HG03354 (cell line): ENCODE measurements at regions not wholly inside any gene's neighbourhood (a gene's known extent, or its start where the extent isn't known, plus 50 kb on each side); places are given as distances from the start of the nearest gene placed in this dataset.
"Not testable (repeated sequence)": the region's sequence is repeated elsewhere in the genome, so short reads cannot be mapped to it uniquely, and the experiment has no call there.

Source experiments
- ATAC-seq: cut with Tn5 transposase; IDR thresholded peaks from one replicate; pipeline ENCODE4 v1.9.1; 2021; ENCODE audit warnings: mild to moderate bottlenecking; ENCODE audit not compliant: unreplicated experiment, poor library complexity, severe bottlenecking

DNA sequence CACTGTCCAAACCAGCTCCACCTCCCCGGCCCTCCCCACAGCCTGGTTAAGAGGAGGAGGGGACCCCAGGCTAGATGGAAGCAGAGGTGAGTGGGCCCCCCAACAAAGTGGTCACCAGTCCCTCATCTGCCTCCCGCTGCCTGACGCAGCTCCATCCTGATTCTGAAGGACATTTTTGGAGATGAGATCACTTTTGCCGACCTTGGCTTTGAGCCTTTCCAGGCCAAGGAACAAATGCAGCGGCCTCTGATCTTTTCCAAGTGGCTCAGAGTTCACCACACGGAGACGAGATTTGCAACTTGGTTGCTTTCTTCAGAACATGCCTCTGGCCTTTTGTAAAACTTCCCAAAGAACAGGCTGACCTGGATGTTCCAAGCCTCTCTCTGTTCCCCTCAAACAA lies 223.1 kb downstream of the NPHP4 start:
- no peak for ATAC-seq

DNA sequence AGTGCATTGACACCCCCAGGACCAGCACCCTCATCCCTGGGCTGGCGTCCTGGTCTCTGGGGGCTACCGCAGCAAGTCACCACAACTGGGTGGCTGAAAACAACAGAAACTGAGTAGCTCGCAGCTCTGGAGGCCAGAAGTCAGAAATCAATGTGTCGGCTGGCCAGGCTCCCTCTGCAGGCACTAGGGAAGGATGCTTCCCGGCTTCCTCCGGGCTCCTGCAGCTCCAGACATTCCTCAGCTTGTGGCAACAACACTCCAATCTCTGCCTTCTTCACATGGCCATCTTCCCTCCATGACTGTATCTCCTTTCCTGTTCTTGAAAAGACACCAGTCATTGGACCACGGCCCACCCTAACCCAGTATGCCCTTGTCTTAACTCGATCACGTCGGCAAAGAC lies 224.2 kb downstream of the NPHP4 start:
- ATAC-seq = no peak

DNA sequence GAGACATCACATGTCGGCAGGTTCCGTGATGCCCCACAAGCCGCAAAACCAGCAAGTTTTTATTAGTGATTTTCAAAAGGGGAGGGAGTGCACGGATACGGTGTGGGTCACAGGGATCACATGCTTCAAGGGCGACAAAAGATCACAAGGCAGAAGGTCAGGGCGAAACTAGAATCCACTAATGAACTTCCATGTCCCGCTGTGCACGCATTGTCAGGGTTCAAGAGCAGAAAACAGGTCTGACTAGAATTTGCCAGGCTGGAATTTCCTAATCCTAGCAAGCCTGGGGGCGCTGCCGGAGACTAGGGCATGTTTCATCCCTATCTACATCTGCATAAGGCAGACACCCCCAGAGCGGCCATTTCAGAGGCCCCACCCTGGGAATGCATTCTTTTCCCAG lies 225.2 kb downstream of the NPHP4 start:
- ATAC-seq = not testable (repeated sequence)

DNA sequence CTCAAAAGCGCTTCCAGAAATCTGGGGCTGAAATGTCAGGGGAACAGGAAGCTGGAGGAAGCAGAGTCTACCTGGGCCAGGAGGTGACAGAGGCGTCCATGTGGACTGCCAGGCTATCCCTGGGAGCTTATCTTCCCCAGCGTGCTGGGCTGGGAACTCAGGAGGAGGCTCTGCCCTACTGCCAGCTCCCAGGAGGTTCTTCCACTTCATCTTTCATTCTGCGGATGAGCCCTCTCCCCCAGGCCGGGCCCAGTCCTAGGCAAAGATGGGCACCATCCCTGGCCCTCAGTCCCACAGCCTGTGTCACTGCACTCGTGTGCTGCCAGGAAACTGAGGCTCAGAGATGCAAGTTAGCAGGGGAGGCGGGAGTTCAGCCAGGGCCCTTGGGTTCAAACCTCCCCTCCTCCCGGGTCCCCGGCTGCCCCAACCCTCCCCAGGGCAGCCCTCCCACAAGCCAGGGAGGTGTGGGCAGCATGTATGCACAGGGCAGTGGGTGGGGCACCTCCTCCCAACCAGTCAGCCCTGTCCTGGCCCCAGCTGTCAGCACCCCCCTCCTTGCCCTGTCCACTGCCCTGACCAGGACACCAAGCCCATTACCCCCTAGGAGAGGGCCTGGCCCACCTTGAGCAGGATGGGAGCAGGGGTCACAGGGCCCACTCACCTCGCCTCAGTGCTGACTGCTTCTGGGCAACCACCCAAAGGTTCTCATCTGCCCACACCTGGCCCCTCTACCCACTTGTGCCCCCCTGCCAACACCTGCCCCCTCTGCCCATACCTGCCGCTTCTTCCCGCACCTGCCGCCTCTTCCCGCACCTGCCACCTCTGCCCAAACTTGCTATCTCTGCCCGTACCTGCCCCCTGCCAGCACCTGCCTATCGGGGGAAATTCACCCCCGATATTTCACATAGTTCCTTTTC lies 226.0 kb downstream of the NPHP4 start:
- ATAC-seq = no peak

DNA sequence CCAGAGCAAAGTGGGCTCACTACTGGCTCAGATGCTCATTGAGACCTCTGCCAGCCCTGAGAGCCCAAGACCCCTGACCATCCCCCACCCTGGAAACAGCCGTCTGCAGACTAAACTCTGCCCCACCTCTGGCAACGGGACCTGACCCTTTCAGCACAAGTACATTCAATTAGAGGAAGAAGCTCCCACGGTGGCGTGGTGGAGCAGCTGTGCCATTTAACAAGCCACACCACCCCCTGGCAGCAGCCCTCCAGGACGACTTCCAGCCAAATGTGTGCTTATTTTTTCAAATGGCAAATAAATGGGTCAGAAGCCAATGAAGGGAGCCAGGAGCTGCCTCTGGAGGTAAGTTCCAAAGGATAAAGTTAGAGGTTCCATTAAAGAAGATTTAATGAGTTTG lies 226.7 kb downstream of the NPHP4 start:
- ATAC-seq = no peak

DNA sequence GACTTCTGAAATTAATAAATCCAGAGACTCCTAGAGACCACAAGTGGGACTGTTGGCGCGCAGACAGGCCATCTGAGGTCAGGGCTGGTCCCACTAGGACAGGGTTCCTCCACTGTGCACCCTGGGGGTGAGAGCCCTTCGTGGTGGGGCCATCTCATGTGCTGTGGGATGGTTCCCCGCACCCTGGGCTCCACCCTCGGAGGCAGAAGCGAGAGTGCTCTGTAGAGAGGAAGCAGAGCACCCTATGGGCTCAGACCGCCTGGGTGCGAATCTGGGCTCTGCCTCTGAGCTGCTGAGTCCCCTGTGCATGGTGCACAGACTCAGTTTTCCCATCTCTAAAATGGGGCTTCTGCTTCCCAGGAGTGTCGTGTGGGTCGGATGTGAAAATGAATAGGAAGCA lies 227.3 kb downstream of the NPHP4 start:
- no peak for ATAC-seq

DNA sequence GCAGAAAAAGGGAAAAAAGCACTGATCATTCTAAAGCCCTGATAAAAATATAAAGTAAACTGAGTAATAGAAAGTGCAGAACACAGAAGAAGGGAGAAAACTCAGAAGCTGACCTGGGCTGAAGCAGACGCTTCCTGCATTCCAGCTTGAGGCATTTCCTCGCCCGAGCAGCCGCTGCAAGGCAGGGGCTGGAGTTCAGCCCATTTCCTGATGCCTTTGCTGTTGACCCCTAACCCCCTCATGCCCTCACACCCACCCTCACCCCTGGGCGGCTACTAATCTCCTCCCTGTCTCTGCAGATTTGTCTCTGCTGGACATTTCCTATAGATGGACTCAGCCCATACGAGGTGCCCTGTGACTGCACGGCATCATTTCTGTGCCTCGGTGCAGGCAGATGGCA lies 227.8 kb downstream of the NPHP4 start:
- ATAC-seq = no peak

DNA sequence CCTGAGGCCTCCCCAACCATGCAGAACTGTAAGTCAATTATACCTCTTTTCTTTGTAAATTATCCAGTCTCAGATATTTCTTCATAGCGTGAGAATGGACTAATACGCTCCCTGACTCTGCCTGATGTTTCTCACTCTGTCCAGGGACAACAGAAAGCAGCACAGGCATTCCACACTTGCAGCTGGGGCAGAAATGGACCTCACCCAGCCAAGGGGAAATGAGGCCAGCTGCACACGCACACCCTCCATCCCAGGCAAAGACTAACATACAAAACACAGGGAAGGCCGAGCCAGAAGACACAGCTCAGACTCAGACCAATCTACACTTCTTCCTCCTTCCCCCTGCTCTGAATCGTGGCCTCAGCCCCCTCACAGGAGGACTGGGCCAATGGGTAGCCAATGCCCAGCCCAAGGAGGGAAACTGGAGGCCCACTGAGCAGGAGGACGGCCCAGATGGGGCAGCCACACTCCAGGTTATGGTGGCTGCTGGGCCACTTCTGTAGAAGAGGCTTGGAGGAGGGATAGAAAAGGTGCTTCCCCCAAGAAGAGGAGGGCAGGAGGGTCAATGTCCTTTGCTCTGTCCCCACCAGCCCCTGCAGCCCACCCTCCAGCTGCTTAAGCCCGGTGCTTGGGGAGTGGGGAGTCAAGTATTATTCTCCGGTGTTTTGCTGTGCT lies 228.4 kb downstream of the NPHP4 start:
- no peak for ATAC-seq

DNA sequence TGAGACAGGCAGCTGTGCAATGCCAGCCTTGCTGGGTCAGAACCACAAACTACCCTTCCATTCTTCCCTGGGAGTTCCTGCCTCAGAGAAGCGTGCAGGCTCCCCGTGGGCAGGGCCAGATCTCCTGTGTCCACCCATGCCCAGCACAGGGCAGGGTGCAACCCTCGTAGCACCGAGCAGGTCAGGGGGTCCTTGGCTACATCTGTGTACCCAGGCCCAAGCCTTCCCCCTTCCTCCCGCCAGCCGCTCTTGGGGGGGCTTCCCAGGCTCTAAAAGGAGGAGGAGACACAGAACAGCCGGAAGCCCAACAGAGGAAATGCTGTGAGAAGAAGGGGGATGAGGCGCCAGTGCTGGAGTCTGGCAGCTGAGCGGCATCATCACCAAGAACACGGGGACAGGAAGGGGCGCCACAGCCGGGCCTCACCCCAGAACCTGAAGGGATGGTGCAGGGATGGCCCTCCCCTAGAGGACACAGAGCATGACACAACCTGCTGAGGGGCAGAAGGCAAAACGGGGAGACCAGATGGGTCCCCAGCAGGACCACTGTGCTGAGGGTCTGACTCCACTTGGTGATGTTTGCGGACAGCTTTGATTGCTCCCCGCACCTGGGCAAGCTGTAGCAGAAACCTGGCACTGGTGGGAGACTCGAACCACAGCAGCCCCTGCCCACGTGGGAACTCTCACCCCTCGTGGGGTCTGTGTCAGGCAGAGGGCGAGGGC lies 233.2 kb downstream of the NPHP4 start:
- ATAC-seq = no peak

DNA sequence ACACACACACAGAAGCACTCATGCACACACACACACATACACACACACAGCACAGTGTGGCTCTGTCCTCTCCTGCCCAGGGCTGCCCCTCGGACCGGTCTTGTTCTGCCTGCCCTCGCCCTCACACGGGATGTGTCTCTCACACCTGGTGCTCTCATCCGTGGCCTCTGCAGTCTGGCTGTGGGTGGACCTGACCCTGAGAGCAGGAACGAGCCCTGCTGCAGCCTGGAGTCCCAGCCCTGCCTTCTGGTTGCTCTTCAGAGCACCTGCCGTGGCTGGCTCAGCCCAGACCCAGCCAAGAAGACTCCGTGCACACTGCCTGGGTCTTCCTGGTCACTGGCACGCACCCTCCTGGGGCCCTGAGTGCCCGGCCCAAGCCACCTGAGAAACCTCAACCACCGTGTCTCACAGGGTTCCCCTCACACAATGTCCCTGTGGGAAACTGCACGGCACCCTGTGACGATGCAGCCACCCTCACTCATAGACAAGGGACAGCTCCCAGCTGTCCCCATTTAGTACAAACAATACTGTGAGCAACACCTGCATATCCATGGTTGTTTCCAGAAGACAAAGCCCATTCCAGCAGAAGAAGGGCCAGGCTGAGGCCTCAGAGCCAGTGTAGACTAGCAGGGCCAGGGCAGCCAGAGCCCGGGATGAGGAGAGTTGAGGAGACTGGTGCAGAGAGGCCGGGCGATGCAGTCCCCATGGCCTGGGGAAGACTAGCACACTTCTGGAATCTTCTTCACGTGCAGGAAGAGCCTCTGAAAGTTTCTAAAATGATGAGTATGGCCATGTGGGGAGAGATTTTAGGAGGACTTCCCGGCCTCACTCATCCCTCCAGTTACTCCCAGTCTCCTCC lies 234.0 kb downstream of the NPHP4 start:
- no peak for ATAC-seq

DNA sequence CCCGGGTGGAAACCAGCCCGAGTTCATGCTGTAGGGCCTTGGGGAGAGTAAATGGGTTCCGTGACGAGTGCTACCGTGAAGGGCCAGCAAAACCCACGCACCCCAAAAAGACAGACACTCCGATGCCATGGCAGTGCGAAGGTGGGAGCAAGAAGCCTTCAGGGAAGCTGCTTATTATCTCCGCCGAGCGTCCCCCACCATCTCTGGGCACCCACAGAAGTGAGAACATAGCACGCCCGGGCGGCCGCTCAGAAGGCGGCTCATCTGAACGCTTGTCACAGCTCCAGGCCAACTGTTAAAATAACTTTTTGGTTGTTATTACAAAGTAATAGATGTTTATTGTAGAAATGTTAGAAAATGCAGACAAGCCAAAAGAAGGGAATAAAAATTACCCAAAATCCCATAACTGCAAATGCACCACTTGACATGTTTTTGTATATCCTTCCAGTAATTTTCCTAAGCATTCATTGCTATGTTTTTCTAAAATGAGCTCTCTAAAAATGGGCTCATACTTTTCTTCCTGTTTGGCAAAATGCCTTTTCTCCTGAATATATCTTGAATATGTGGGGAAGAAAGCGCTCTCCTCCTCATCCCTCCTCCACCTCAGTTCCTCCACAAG lies 234.9 kb downstream of the NPHP4 start:
- ATAC-seq = no peak

DNA sequence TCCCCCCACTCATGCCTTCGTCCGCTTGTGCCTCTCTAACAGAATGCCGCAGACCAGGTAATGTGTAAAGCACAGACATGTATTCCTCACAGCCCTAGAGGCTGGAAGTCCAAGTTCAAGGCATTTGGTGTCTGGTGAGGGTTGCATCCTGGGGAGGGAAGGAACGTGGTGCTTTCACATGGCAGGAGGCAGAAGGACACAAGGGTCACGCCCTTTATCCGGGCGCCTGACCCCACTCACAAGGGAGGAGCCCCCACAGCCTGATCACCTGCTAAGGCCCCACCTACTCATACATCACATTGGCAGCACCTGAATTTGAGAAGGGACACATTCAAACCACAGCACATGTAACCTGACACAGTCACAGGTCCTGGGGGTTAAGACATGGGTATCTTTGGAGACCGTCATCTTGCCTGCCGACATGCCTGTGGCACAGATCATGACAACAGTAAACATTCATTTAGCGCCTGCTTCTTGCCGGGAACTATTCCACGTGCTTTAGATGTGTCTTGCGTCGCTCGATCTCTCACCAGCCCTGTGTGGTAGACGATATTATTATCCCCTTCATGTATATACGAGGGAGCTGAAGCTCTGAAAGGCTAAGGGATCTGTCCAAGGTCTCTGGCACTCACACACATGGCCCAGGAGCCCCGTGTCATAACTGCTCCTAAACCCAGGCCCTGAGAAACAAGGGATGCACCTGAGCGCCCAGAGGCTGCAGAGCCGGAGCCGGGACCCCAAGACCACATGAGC lies 235.6 kb downstream of the NPHP4 start:
- ATAC-seq = no peak

DNA sequence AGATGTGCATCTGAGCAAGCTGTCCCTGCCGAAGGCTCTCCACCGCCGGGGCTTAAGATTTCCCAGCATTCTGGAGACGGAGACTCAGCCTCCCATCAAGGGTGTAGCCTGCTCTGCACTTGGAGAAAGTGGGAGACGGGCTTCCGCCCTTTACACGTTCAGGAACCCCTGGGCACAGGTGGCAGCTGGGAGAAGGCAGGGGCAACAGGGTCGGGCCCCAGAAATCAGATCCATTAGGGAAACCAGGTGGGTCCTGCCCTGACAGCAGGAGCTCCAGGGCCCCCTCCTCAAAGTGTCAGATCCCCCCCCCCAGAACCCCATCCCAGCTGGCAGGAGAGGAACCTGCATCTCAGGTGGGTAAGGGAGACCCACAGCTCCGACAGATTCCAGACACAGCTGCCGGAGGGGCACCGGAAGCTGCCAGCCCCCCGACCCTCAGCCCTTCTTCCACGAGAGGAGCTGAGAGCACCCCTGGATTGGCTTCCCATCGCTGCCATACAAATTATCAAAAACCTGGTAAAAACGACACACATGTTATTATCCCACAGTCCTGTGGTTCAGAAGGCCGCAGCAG lies 236.6 kb downstream of the NPHP4 start:
- ATAC-seq = no peak

DNA sequence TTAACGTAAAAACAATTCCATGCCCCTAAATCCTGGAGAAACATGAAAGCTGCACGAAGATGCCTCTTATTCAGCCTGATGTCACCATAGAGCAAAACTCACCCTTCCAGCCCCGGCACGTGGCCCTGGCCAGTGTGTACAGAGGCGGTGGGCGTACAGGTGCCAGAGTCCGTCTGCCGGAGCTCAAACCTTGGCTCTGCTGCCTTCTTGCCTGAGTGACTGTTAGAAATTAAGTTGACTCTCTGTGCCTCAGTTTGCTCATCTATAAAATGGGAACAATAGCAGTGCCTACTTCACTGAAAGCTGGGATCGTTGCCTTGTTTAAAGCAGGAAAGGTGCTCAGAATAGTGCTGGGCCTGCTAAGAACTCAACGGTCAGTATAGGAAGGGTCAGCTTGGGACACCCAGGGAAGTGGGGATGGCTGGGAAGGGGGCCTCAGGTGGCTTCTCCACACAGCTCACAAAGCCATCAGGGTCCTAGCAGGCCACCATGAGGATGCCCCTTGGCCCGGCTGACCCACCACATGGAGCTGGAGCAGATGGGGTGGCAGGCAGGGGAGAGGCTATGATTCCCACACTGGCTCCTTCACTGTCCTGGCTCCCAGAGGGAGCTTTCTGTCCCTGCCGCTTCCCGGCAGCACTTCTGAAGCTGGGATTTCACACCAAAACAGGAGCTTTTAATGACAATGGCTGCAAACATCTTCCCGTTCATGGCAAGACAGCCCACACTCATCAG lies 237.2 kb downstream of the NPHP4 start:
- no peak for ATAC-seq

DNA sequence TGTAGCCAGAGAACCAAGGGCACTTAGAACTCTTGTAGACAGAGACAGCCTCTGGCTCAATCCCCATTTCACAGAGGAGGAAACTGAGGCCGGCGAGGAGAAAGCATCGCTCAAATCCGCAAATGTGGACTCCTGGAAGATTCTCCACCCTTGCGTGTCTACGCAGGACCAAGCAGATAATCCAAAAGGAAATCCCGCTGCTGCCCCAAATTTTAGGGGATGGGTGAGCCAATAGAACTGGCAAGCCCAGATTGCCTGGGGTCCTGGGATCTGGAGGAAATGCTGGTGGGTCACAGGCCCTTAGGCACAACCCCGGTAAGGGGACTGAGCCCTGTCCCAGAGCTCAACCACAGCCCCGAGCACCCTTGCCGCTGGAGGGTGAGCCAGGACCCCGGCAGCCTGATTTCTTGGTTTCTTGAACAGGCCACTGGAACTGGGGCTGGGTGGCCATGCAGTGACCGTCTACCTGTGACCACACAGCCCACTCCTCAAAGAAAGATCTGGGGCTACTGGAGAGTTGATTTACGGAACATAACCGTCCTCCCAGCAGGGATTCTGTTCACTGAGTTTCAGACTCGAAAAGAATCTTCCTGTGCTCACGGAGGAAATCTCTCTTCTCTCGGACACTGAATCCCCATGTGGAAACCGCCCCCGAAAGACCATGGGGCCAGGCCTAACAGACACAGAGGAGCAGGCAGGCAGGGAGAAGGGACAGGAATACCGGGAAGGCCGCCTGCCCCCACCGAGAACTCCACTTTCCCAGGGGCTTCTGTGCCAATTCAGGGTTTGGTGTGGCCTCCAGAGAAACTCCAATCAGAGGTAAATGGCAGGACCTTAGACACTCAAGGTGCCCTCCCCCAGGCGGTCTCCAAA lies 238.4 kb downstream of the NPHP4 start:
- no peak for ATAC-seq

DNA sequence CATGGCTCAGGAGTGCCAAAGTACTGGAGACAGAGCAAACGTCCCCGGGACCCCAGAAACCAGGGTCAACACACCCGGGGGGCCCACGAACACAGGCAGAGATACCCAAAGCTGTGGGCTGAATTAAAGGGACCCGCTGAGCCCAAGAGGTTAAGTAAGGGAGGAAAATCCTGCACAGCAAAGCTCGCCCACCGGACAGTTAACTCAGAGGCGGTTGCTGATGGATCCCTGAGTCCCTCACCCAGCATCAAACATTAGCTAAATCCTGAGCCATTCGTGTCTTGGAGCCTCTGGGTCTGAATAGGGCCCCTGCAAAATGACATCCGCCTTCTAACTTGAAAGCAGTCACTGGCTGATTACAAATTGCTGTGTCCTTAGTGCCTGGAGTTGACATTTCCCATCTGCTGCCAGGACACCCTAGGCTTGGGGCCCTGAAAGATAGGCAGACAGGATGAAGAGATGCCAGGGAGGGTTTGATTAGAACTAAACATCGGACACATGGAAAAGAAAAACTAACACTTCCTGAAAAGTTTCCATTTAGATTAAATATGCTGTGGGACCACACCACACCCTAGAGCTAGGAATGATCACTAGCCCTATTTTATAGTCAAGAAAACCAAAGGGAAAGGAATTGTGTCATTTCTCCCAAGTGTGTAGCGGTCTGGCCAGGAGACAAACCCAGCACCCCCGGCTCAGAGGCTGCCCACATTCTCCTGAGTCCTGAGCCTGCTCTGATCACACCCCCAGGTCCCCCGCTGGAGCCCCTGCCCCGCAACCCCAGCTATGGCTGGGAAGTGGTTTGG lies 239.3 kb downstream of the NPHP4 start:
- ATAC-seq = no peak
